ENCODE measurements at regions not wholly inside any gene's neighbourhood (a gene's known extent, or its start where the extent isn't known, plus 50 kb on each side); places are given as distances from the start of the nearest gene placed in this dataset.

- intact Hi-C loops (cut with micrococcal nuclease; ENCODE audit: unreplicated experiment) (no loop called here), in situ Hi-C loops (cut with HindIII; ENCODE audit: low pct_unique_long_range_greater_than_20kb, low sequenced_read_pairs) (no loop called here)
- H3K9me3 ChIP-seq (ENCODE audit: control insufficient read depth, insufficient read depth, low read depth, low read length), result no peaks in the 10 kb centered on the region
- no peak overlapping the region for H3K4me3 ChIP-seq (ENCODE audit: low read depth in 2 of 2, low read length in 2 of 2)
- no TSS peak for BruUV-seq (replicated peaks)
- H3K36me3 ChIP-seq (ENCODE audit: control insufficient read depth, insufficient read depth, low read length), result no peaks in the 10 kb centered on the region
- no peaks in the 10 kb centered on the region for H3K4me1 ChIP-seq (ENCODE audit: control insufficient read depth, insufficient read depth, low read length)
- ChIA-PET CTCF (no interaction called here), POLR2A (no interaction called here)
- DNase-seq (ENCODE audit: low read depth, low spot score) (no peak), ATAC-seq (no peak)
- no peaks in the 10 kb centered on the region for H3K27me3 ChIP-seq (ENCODE audit: control insufficient read depth, insufficient read depth, low read length)
- H3K27ac ChIP-seq (ENCODE audit: low read length), result no peak overlapping the region
- TF ChIP-seq REST (IDR thresholded peaks at IDR 0.05; ENCODE audit: insufficient read depth in 1 of 2, low read depth in 2 of 2, low read length in 1 of 2) (no peak), TCF7L2 (IDR thresholded peaks at IDR 0.05; ENCODE audit: low read depth, low read length) (no peak), POLR2AphosphoS5 (IDR thresholded peaks at IDR 0.05; ENCODE audit: low read depth, low read length) (no peak), SIN3A (IDR thresholded peaks at IDR 0.05; ENCODE audit: borderline replicate concordance, insufficient read depth, low read depth, low read length) (no peak)
- TF ChIP-seq, protein P1, sequence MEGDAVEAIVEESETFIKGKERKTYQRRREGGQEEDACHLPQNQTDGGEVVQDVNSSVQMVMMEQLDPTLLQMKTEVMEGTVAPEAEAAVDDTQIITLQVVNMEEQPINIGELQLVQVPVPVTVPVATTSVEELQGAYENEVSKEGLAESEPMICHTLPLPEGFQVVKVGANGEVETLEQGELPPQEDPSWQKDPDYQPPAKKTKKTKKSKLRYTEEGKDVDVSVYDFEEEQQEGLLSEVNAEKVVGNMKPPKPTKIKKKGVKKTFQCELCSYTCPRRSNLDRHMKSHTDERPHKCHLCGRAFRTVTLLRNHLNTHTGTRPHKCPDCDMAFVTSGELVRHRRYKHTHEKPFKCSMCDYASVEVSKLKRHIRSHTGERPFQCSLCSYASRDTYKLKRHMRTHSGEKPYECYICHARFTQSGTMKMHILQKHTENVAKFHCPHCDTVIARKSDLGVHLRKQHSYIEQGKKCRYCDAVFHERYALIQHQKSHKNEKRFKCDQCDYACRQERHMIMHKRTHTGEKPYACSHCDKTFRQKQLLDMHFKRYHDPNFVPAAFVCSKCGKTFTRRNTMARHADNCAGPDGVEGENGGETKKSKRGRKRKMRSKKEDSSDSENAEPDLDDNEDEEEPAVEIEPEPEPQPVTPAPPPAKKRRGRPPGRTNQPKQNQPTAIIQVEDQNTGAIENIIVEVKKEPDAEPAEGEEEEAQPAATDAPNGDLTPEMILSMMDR (IDR thresholded peaks at IDR 0.05), result no peak
Observed at GRCh38 chr3:8237893-8238292, 263.7 kb upstream of the LMCD1 start.

GRCh38 chr3:8238432-8238831 is 263.2 kb upstream of the LMCD1 start:
- in situ Hi-C loops (cut with HindIII; ENCODE audit: low pct_unique_long_range_greater_than_20kb, low sequenced_read_pairs) (no loop called here), intact Hi-C loops (cut with micrococcal nuclease; ENCODE audit: unreplicated experiment) (no loop called here)
- Histone ChIP-seq H3K27me3 (ENCODE audit: control insufficient read depth, insufficient read depth, low read length) (no peaks in the 10 kb centered on the region), H3K4me1 (ENCODE audit: control insufficient read depth, insufficient read depth, low read length) (no peaks in the 10 kb centered on the region), H3K4me3 (ENCODE audit: low read depth in 2 of 2, low read length in 2 of 2) (no peak overlapping the region), H3K27ac (ENCODE audit: low read length) (no peak overlapping the region), H3K9me3 (ENCODE audit: control insufficient read depth, insufficient read depth, low read depth, low read length) (no peaks in the 10 kb centered on the region), H3K36me3 (ENCODE audit: control insufficient read depth, insufficient read depth, low read length) (no peaks in the 10 kb centered on the region)
- CTCF ChIA-PET, result no interaction called here
- POLR2A ChIA-PET, result no interaction called here
- BruUV-seq (replicated peaks), result no TSS peak
- ATAC-seq (no peak), DNase-seq (ENCODE audit: low read depth, low spot score) (no peak)
- TF ChIP-seq TCF7L2 (IDR thresholded peaks at IDR 0.05; ENCODE audit: low read depth, low read length) (no peak), POLR2AphosphoS5 (IDR thresholded peaks at IDR 0.05; ENCODE audit: low read depth, low read length) (no peak), SIN3A (IDR thresholded peaks at IDR 0.05; ENCODE audit: borderline replicate concordance, insufficient read depth, low read depth, low read length) (no peak), REST (IDR thresholded peaks at IDR 0.05; ENCODE audit: insufficient read depth in 1 of 2, low read depth in 2 of 2, low read length in 1 of 2) (no peak)
- TF ChIP-seq, protein P1 (IDR thresholded peaks at IDR 0.05), result no peak
